CD4-positive, alpha-beta T cell (primary cell): ENCODE measurements at regions not wholly inside any gene's neighbourhood (a gene's known extent, or its start where the extent isn't known, plus 50 kb on each side); places are given as distances from the start of the nearest gene placed in this dataset.

Source experiments
- ATAC-seq: fragments of 200-7000 bp; cut with Tn5 transposase; one replicate; pipeline ENCODE4 v1.10.0; 2022; ENCODE audit warnings: mild to moderate bottlenecking; ENCODE audit not compliant: poor library complexity
- CTCF ChIA-PET: fragments of 350-600 bp; sonication (Branson Sonifier 250); formaldehyde crosslinking; loops from one replicate; lab custom pipeline; 2021; ENCODE audit warnings: antibody characterized with exemption, inconsistent platforms; lab: Charles Lee
- POLR2A ChIA-PET: fragments of 350-600 bp; sonication (Branson Sonifier 250); formaldehyde crosslinking; loops from one replicate; lab custom pipeline; 2021; ENCODE audit warnings: antibody characterized with exemption, inconsistent platforms; lab: Charles Lee
- DNase-seq, 14 experiments: peaks; one replicate each; pipeline ENCODE4 v3.0.0-alpha.2; 2013 to 2020; ENCODE audit warnings: mixed read lengths in 2 of 14
- H3K27ac ChIP-seq, 2 donors: one replicate each; pipeline versions ENCODE4 v1.5.1 to v1.7.0; 2013; ENCODE audit warnings: low read length in 2 of 2, low read depth in 1 of 2, mild to moderate bottlenecking in 1 of 2
- H3K27me3 ChIP-seq, 2 experiments: 1 replicate in 1 of 2; 2 replicates in 1 of 2; pipeline versions ENCODE4 v1.6.1 to v1.7.0; 2013; ENCODE audit warnings: low read length in 2 of 2, control low read depth in 1 of 2, mild to moderate bottlenecking in 1 of 2, moderate library complexity in 1 of 2; ENCODE audit not compliant: insufficient read depth in 2 of 2, control insufficient read depth in 1 of 2
- H3K36me3 ChIP-seq: one replicate; pipeline ENCODE4 v1.6.1; 2013; ENCODE audit warnings: low read length, control low read depth; ENCODE audit not compliant: insufficient read depth
- H3K4me1 ChIP-seq: one replicate; pipeline ENCODE4 v1.6.1; 2013; ENCODE audit warnings: low read length, control low read depth; ENCODE audit not compliant: insufficient read depth
- H3K4me3 ChIP-seq: one replicate; pipeline ENCODE4 v1.5.1; 2013; ENCODE audit warnings: mild to moderate bottlenecking, low read length, moderate library complexity
- H3K9me3 ChIP-seq, 2 experiments: 1 replicate in 1 of 2; 2 replicates in 1 of 2; pipeline versions ENCODE4 v1.6.1 to v1.7.0; 2013; ENCODE audit warnings: low read length in 2 of 2, mild to moderate bottlenecking in 2 of 2, control low read depth in 1 of 2, moderate library complexity in 1 of 2; ENCODE audit not compliant: control insufficient read depth in 1 of 2, insufficient read depth in 1 of 2
- H3K27ac Mint-ChIP-seq: one replicate; pipeline ENCODE4 v1.8.0; 2020; ENCODE audit warnings: mixed read lengths
- H3K27me3 Mint-ChIP-seq: one replicate; pipeline ENCODE4 v1.8.0; 2021; ENCODE audit warnings: mixed read lengths
- H3K36me3 Mint-ChIP-seq: one replicate; pipeline ENCODE4 v1.8.0; 2021; ENCODE audit warnings: low read depth, mixed read lengths
- H3K4me1 Mint-ChIP-seq: one replicate; pipeline ENCODE4 v1.8.0; 2021; ENCODE audit warnings: low read depth, mixed read lengths
- H3K4me3 Mint-ChIP-seq: one replicate; pipeline ENCODE4 v1.8.0; 2020; ENCODE audit warnings: mild to moderate bottlenecking, mixed read lengths
- H3K9me3 Mint-ChIP-seq: one replicate; pipeline ENCODE4 v1.8.0; 2020; ENCODE audit warnings: mixed read lengths
- intact Hi-C, 2 experiments: fragments of 100-400 bp; cut with DNase I in 1 of 2; cut with micrococcal nuclease in 1 of 2; formaldehyde crosslinking; loops; one replicate each; pipeline versions ENCODE4 v1.15.1 to v1.9.0; 2023 to 2025; cut with DNase I, micrococcal nuclease
- TF ChIP-seq, protein P1 (sequence below): fragments of 200-600 bp; IDR thresholded peaks from one replicate; pipeline ENCODE4 v1.8.0; 2022; ENCODE audit warnings: antibody characterized with exemption, mild to moderate bottlenecking

DNA sequence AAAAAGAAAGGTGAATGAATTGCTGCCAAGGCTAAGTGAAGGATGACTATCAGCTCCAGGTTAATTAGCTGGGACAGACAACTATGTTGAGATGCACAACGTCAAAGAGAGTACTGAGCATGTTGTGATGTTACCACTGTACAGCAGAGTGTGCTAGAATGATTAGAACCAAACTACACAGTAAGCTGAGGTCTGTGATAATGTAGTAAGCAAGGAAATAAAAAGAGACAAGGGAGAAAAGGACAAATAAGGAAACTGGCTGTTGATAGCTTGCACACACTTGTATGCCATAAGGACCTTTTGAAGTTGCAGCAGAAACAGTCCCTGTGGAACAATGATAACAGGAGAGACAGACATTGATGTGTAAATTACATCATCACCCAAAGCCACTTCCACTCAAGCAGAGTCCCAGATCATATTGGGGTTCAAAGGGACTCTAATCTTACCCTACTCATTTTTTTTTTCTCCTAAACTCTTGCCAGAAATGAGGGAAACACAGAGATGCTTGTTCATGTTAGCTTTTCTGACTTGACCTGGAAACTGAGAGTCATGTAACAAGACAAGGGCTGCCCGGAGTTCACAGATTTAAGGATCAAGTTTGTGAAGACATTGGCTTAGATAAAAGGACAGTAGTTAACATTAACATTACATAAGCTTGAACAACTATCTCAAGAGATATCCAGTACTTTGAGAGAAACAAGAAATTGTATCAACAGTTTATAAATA is 189.9 kb downstream of the CENPW start:
- no peaks in the 10 kb centered on the region for H3K27me3 Mint-ChIP-seq
- TF ChIP-seq, protein P1, sequence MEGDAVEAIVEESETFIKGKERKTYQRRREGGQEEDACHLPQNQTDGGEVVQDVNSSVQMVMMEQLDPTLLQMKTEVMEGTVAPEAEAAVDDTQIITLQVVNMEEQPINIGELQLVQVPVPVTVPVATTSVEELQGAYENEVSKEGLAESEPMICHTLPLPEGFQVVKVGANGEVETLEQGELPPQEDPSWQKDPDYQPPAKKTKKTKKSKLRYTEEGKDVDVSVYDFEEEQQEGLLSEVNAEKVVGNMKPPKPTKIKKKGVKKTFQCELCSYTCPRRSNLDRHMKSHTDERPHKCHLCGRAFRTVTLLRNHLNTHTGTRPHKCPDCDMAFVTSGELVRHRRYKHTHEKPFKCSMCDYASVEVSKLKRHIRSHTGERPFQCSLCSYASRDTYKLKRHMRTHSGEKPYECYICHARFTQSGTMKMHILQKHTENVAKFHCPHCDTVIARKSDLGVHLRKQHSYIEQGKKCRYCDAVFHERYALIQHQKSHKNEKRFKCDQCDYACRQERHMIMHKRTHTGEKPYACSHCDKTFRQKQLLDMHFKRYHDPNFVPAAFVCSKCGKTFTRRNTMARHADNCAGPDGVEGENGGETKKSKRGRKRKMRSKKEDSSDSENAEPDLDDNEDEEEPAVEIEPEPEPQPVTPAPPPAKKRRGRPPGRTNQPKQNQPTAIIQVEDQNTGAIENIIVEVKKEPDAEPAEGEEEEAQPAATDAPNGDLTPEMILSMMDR = no peak
- Histone ChIP-seq H3K36me3 (no peaks in the 10 kb centered on the region), H3K27me3 (no peaks in the 10 kb centered on the region), H3K4me1 (no peaks in the 10 kb centered on the region), H3K27ac (no peak overlapping the region), H3K4me3 (no peak overlapping the region), H3K9me3 (no peaks in the 10 kb centered on the region)
- no peak overlapping the region for H3K4me3 Mint-ChIP-seq
- ChIA-PET CTCF (no interaction called here), POLR2A (no interaction called here)
- ATAC-seq (no peak), DNase-seq (no peak)
- H3K9me3 Mint-ChIP-seq = no peaks in the 10 kb centered on the region
- no peaks in the 10 kb centered on the region for H3K36me3 Mint-ChIP-seq
- intact Hi-C loops = no loop called here
- no peak overlapping the region for H3K27ac Mint-ChIP-seq
- H3K4me1 Mint-ChIP-seq = no peaks in the 10 kb centered on the region

DNA sequence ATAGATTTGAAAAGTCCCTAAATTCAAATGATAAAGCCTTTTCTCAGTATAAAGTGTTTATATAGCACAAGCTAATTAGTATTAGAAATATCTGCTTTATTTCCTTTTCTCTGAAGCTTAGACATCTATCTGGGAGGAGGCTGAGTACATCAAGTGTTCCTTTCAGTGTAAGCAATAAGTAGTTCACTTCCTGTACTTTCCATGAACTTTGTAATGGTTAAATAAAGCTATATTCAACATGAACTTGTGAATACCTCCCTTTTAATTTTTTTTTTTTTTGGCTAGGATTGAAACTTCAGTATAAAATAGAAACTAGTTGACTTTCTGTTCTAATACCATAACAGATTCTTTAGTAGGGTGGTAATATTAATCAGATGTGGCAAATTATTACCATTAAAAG is 190.9 kb downstream of the CENPW start:
- Histone ChIP-seq H3K4me3 (no peak overlapping the region), H3K27me3 (no peaks in the 10 kb centered on the region), H3K4me1 (no peaks in the 10 kb centered on the region), H3K9me3 (no peaks in the 10 kb centered on the region), H3K36me3 (no peaks in the 10 kb centered on the region), H3K27ac (no peak overlapping the region)
- DNase-seq = no peak
- ChIA-PET CTCF (no interaction called here), POLR2A (no interaction called here)
- Mint-ChIP-seq H3K4me1 (no peaks in the 10 kb centered on the region), H3K4me3 (no peak overlapping the region), H3K27me3 (no peaks in the 10 kb centered on the region), H3K9me3 (no peaks in the 10 kb centered on the region), H3K36me3 (no peaks in the 10 kb centered on the region), H3K27ac (no peak overlapping the region)
- TF ChIP-seq, protein P1 = no peak
- ATAC-seq = no peak
- intact Hi-C loops = no loop called here

DNA sequence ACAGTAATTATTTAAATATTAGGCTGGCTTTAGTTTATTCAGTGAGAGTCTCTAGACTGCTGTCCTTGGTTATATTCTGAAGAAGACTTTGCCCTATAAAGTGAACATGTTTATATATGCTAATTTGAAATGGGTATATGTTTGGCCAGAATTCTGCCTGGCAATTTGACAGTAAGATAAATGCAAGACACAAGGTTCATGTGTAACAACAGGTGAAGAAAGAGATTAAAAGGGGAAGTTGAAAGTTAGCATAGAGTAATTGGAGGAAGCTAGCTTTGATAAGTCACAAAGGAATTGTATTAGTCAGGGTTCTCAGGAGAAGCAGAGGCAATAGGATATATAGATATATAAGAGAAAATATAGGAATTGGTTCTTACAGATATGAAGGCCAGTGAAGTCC is 191.4 kb downstream of the CENPW start:
- Mint-ChIP-seq H3K9me3 (no peaks in the 10 kb centered on the region), H3K4me3 (no peak overlapping the region)
- no peak for ATAC-seq

More for the DNA sequence above, 191.4 kb downstream of the CENPW start:
- DNase-seq = no peak
- TF ChIP-seq, protein P1 = no peak
- intact Hi-C loops = no loop called here
- no peaks in the 10 kb centered on the region for H3K4me1 ChIP-seq
- Mint-ChIP-seq H3K27me3 (no peaks in the 10 kb centered on the region), H3K27ac (no peak overlapping the region), H3K4me1 (no peaks in the 10 kb centered on the region), H3K36me3 (no peaks in the 10 kb centered on the region)
- CTCF ChIA-PET = no interaction called here
- no peak overlapping the region for H3K4me3 ChIP-seq
- H3K9me3 ChIP-seq = no peaks in the 10 kb centered on the region
- no peaks in the 10 kb centered on the region for H3K27me3 ChIP-seq
- no peak overlapping the region for H3K27ac ChIP-seq
- no peaks in the 10 kb centered on the region for H3K36me3 ChIP-seq
- POLR2A ChIA-PET = no interaction called here
